ENCODE measurements at regions not wholly inside any gene's neighbourhood (a gene's known extent, or its start where the extent isn't known, plus 50 kb on each side); places are given as distances from the start of the nearest gene placed in this dataset.

GRCh38 chr20:39474879-39475278 lies 512.7 kb downstream of the DHX35 start:
- DNase-seq (ENCODE audit: low read depth): no peak

DNA sequence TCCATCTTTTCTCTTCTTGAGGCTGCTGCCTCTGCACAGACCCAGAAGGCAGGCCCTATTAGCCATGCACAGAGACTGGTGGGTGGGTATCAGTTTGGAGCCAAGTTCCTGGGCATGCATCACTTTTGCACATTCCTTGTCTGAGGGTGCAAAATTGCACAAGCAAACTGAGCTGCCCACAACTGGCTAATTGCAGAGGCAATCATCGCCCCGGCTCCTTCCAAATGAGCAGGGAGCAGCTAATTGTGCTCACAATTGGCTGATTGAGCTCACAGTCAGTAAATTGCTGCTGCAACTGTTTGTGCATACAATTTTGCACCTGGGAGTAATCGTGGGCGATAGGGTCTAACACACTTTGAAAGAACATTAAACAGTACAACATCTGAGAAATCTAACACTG lies 511.4 kb downstream of the DHX35 start:
- DNase-seq (ENCODE audit: low read depth): no peak

DNA sequence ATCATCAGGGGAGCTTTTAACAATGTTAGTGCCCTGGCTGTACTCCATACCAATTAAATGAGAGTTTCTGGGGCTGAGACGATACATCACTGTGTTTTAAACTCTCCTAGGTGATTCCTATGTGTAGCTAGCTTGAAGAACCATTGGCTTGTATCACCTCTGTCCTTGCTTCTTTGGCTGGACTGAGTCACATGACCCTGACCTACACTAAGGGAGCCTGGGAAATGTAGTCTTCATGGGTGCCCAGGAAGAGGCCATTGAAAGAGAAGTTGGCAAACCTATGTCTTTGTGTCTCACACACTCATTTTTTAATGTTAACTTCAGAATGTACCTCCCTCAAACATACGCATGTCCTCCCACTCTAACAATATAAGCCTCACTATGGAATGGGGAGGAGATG lies 506.6 kb downstream of the DHX35 start:
- DNase-seq (ENCODE audit: low read depth): no peak

- DNase-seq (ENCODE audit: low read depth): no peak
These were observed 502.1 kb downstream of the DHX35 start for GRCh38 chr20:39464238-39464637.

GRCh38 chr20:39462416-39462945 lies 500.3 kb downstream of the DHX35 start:
- DNase-seq (ENCODE audit: low read depth): no peak

DNA sequence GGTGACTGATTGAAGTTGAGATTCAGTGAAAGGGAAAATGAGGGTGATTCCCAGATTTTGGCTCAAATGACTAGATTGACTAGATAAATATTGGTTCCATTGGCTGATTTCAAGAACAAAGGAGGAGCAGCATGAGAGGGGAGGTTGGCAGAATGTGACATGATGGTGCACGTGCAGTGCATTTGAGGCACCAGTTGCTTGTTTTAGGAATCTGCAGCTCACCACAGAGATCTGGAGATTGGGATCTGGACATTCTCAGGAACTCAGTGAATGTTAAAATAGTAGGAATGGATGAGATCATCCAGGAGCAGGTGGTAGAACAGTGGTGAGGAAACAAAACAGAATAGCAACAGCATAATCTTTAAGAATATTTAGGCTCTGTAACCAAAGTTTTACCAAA lies 496.3 kb downstream of the DHX35 start:
- DNase-seq (ENCODE audit: low read depth): no peak

DNA sequence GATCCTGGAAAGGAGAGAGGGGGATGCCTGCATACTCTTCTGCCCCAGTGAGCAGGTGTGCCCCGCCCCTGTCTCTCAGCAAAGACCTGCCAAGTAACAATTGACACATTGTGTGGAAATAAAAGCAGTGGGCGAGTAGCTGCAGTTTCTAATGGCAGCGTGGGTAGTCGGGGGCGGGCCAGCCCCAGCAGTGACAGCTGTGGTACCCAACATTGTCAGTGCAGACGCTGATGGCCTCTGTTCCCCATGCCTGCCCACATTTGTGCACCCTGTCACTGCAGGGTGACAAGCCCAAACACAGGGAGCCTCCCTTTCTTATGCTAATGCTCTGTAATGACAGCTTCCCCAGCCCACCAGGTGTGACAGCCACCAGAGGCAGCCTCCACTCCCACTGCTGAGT lies 491.7 kb downstream of the DHX35 start:
- no peak for DNase-seq (ENCODE audit: low read depth)

- DNase-seq (ENCODE audit: low read depth): no peak
These were observed 490.6 kb downstream of the DHX35 start for GRCh38 chr20:39452583-39453340.

DNA sequence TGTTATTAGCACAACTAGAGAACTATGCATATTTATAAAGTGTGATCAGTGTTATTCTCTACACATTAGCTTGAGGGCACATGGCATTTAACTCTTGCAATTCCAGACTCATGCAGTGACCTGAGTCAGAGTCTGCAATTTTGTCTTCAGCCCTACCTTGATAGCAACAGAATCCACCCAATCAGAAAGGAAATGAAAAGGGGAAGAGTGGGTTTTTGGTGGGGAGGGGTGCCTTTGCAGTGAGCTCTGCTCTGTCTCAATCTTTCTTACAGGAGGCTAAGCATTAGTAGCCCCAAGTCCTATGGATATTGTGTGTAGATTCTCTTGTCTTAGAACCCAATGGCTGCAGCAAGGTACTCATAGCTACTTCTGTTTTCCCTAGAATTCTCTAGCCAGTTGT lies 489.2 kb downstream of the DHX35 start:
- no peak for DNase-seq (ENCODE audit: low read depth)

- no peak for DNase-seq (ENCODE audit: low read depth)
These were observed 484.3 kb downstream of the DHX35 start for GRCh38 chr20:39446397-39446796.

DNA sequence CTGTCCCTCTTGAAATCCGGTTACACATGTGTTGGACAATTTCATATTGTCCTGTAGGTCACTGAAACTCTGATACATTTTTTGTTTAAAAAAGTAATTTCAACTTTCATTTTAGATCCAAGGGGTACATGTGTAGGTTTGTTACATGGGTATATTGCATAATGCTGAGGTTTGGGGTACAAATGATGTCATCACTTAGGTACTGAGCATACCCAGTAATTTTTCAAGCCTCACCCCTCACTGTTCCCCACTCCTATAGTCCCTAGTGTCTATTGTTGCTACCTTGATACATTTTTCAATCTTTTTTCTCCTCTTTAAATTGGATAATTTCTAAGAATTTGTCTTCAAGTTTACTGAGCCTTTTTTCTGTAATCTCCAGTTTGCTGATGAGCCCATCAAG lies 483.0 kb downstream of the DHX35 start:
- no peak for DNase-seq (ENCODE audit: low read depth)

GRCh38 chr20:39433466-39433865 lies 471.3 kb downstream of the DHX35 start:
- no peak for DNase-seq (ENCODE audit: low read depth)

GRCh38 chr20:39431091-39431880 lies 469.1 kb downstream of the DHX35 start:
- no peak for DNase-seq (ENCODE audit: low read depth)

GRCh38 chr20:39429726-39430125 lies 467.6 kb downstream of the DHX35 start:
- DNase-seq (ENCODE audit: low read depth): no peak

- DNase-seq (ENCODE audit: low read depth): no peak
These were observed 463.0 kb downstream of the DHX35 start for GRCh38 chr20:39424962-39425678.

- DNase-seq (ENCODE audit: low read depth): no peak
These were observed 459.5 kb downstream of the DHX35 start for GRCh38 chr20:39421571-39422105.

DNA sequence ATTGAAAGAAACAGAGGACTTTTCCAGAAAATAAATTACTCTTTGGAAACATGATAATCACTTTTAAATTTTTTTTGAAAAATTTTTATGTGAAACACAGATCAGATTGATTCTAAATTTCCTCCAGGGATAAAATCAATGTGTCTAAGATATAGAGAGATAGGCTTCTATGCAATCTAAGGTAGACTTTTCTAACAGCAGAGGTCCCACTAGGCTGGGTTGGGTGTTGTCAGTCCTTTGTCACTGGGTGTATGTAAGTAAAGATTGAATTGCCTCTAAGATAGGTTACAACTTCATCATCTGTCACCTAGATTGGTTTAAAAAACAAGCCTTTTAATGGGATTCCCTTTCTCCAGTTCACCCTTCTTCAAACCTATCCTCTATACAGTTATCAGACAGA lies 449.9 kb downstream of the DHX35 start:
- no peak for DNase-seq (ENCODE audit: low read depth)

GRCh38 chr20:39399463-39399862 lies 437.3 kb downstream of the DHX35 start:
- DNase-seq (ENCODE audit: low read depth): no peak

- no peak for DNase-seq (ENCODE audit: low read depth)
These were observed 436.5 kb downstream of the DHX35 start for GRCh38 chr20:39398656-39399055.

DNA sequence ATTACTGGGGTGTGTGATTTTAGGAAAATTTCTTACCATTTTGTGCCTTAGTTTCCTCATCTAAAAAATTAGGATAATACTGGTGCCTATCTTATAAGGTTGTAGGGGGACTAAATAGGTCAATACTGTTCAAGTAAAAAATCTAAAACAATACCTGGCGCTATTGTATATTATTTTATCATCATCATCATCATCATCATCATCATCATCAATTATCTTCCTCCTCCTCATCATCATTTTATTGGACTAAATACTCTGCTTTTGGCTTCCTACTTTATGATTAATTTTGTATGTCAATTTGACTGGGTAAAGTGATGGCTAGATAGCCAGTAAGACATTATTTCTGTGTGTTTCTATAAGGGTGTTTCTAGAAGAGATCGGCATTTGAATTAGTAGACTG lies 435.5 kb downstream of the DHX35 start:
- DNase-seq (ENCODE audit: low read depth): no peak

DNA sequence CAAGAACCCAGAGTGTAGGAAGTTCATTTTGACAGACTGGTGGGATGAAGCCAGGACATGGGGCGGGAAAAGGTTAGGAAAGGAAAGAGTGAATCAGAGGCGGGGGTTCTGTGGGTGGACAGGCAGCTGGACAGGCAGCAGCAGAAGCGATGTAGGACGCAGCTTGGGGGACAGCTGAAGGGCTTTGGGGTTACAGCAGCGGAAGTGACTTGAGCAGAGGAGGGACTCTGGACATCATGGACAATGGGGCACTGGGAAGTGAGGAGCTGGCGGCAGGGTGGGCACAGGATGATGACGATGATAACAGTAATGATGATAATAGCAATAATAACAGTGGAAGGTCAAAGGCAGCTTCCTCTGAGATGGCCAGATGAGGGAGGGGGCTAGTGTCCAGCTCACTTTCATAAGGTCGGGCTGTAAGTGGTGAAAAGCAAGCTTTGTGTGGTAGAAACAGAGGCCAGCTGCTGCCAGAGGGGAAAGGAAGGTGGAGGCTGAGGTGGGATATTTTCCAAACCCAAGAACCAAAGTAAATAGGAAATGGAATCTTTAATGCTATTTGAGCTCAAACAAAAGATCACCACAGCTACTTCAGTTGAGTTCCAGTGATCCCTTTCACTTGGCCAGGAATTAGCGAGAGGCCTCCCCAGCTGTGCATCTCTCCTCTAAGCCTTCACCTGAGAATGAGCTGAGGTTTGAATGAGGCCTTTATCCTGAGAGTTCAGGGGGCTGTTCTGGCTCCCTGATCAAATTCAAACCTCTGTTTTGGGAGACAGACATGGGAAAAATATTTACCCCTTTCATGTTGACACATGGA lies 433.5 kb downstream of the DHX35 start:
- DNase-seq (ENCODE audit: low read depth): no peak

- no peak for DNase-seq (ENCODE audit: low read depth)
These were observed 432.3 kb downstream of the DHX35 start for GRCh38 chr20:39394461-39394860.
